GM12891 (cell line): ENCODE measurements at regions not wholly inside any gene's neighbourhood (a gene's known extent, or its start where the extent isn't known, plus 50 kb on each side); places are given as distances from the start of the nearest gene placed in this dataset.

Source experiments
- DNase-seq: peaks from one replicate; pipeline ENCODE4 v3.0.0; 2011; ENCODE audit warnings: low spot score; ENCODE audit not compliant: insufficient read length
- FAIRE-seq: peaks from 2 replicates; lab custom pipeline; 2011; peaks lifted over from hg19 to GRCh38; lab: Jason Lieb, UNC
- PAX5 ChIP-seq: IDR thresholded peaks from 2 replicates; pipeline ENCODE4 v1.6.1; 2011; ENCODE audit warnings: low read length, moderate library complexity, mild to moderate bottlenecking; ENCODE audit not compliant: insufficient read depth, severe bottlenecking
- POLR2A ChIP-seq: IDR thresholded peaks from 2 replicates; pipeline ENCODE4 v1.6.1; 2011; ENCODE audit warnings: low read depth, low read length, control low read depth
- POLR2AphosphoS5 ChIP-seq: IDR thresholded peaks from 2 replicates; pipeline ENCODE4 v1.6.1; 2011; ENCODE audit warnings: low read depth, low read length, control low read depth
- POU2F2 ChIP-seq: IDR thresholded peaks from 2 replicates; pipeline ENCODE4 v1.6.1; 2011; ENCODE audit warnings: low read depth, mild to moderate bottlenecking, control low read depth, low read length, moderate library complexity
- SPI1 ChIP-seq: IDR thresholded peaks from 2 replicates; pipeline ENCODE4 v1.6.1; 2011; ENCODE audit warnings: low read depth, low read length, control low read depth
- TAF1 ChIP-seq: IDR thresholded peaks from 2 replicates; pipeline ENCODE4 v1.6.1; 2011; ENCODE audit warnings: low read depth, low read length, control low read depth

- no peak for DNase-seq
- FAIRE-seq: no peak
- TF ChIP-seq POLR2AphosphoS5 (no peak), POLR2A (no peak), TAF1 (no peak), PAX5 (no peak), POU2F2 (no peak), SPI1 (no peak)
Observed at GRCh38 chr17:54235571-54235970, 412.8 kb downstream of the KIF2B start.

GRCh38 chr17:54237911-54238515 lies 415.3 kb downstream of the KIF2B start:
- no peak for FAIRE-seq
- no peak for DNase-seq
- TF ChIP-seq POLR2AphosphoS5 (no peak), POU2F2 (no peak), PAX5 (no peak), SPI1 (no peak), TAF1 (no peak), POLR2A (no peak)

GRCh38 chr17:54239291-54239690 lies 416.6 kb downstream of the KIF2B start:
- FAIRE-seq (no peak), DNase-seq (no peak)
- TF ChIP-seq PAX5 (no peak), SPI1 (no peak), POLR2A (no peak), TAF1 (no peak), POU2F2 (no peak)

- FAIRE-seq (no peak), DNase-seq (no peak)
- TF ChIP-seq TAF1: no peak
Observed at GRCh38 chr17:54255696-54256095, 433.0 kb downstream of the KIF2B start.

- DNase-seq (no peak), FAIRE-seq (no peak)
- TF ChIP-seq SPI1: no peak
- TF ChIP-seq PAX5: no peak
- TF ChIP-seq POU2F2: no peak
- TF ChIP-seq POLR2AphosphoS5: no peak
- TF ChIP-seq POLR2A: no peak
- no peak for TF ChIP-seq TAF1
Observed at GRCh38 chr17:54256401-54256929, 433.7 kb downstream of the KIF2B start.

GRCh38 chr17:54257440-54257839 lies 434.7 kb downstream of the KIF2B start:
- FAIRE-seq: no peak
- no peak for TF ChIP-seq POU2F2
- no peak for DNase-seq

GRCh38 chr17:54259476-54259875 lies 436.7 kb downstream of the KIF2B start:
- TF ChIP-seq POLR2AphosphoS5 (no peak), POU2F2 (no peak), TAF1 (no peak), SPI1 (no peak), POLR2A (no peak)
- FAIRE-seq: no peak
- DNase-seq: no peak

- FAIRE-seq (no peak), DNase-seq (no peak)
- TF ChIP-seq TAF1: no peak
- TF ChIP-seq POLR2A: no peak
- TF ChIP-seq PAX5: no peak
- no peak for TF ChIP-seq POLR2AphosphoS5
- TF ChIP-seq POU2F2: no peak
- no peak for TF ChIP-seq SPI1
Observed at GRCh38 chr17:54261465-54261864, 438.7 kb downstream of the KIF2B start.

GRCh38 chr17:54269881-54270280 lies 447.2 kb downstream of the KIF2B start:
- TF ChIP-seq TAF1 (no peak), POLR2AphosphoS5 (no peak), POLR2A (no peak), SPI1 (no peak), POU2F2 (no peak), PAX5 (no peak)
- no peak for FAIRE-seq
- DNase-seq: no peak

GRCh38 chr17:54270499-54270898 lies 447.8 kb downstream of the KIF2B start:
- DNase-seq (no peak), FAIRE-seq (no peak)
- TF ChIP-seq SPI1 (no peak), POLR2A (no peak), POU2F2 (no peak), TAF1 (no peak), PAX5 (no peak), POLR2AphosphoS5 (no peak)
